Parathyroid adenoma (tissue), 2 donors: ENCODE measurements at regions not wholly inside any gene's neighbourhood (a gene's known extent, or its start where the extent isn't known, plus 50 kb on each side); places are given as distances from the start of the nearest gene placed in this dataset.

Experiments
- H2AFZ ChIP-seq: fragments of 300-600 bp; sonication (generic); one replicate; pipeline ENCODE4 v1.7.0; 2017; ENCODE audit warnings: antibody characterized with exemption, mild to moderate bottlenecking
- H3K27ac ChIP-seq: fragments of 300-600 bp; sonication (generic); one replicate; pipeline ENCODE4 v1.7.0; 2017
- H3K27me3 ChIP-seq: fragments of 300-600 bp; sonication (generic); one replicate; pipeline ENCODE4 v1.7.0; 2017; ENCODE audit warnings: low read length; ENCODE audit not compliant: control insufficient read depth, insufficient read depth
- H3K36me3 ChIP-seq: fragments of 300-600 bp; sonication (generic); one replicate; pipeline ENCODE4 v1.7.0; 2017; ENCODE audit warnings: low read length; ENCODE audit not compliant: control insufficient read depth, insufficient read depth
- H3K4me1 ChIP-seq: fragments of 300-600 bp; sonication (generic); one replicate; pipeline ENCODE4 v1.7.0; 2017; ENCODE audit warnings: control low read depth
- H3K4me2 ChIP-seq: fragments of 300-600 bp; sonication (generic); one replicate; pipeline ENCODE4 v1.7.0; 2017; ENCODE audit warnings: low read length
- H3K4me3 ChIP-seq: fragments of 300-600 bp; sonication (generic); one replicate; pipeline ENCODE4 v1.7.0; 2017; ENCODE audit warnings: low read depth, low read length
- H3K79me2 ChIP-seq: fragments of 300-600 bp; sonication (generic); one replicate; pipeline ENCODE4 v1.7.0; 2017; ENCODE audit warnings: control low read depth
- H3K9ac ChIP-seq: fragments of 300-600 bp; sonication (generic); one replicate; pipeline ENCODE4 v1.7.0; 2017; ENCODE audit warnings: mild to moderate bottlenecking
- H3K9me3 ChIP-seq: fragments of 300-600 bp; sonication (generic); one replicate; pipeline ENCODE4 v1.7.0; 2017; ENCODE audit warnings: low read length; ENCODE audit not compliant: control insufficient read depth
- CTCF ChIP-seq: fragments of 300-600 bp; sonication (generic); IDR thresholded peaks from one replicate; pipeline ENCODE4 v1.7.0; 2017; ENCODE audit warnings: antibody characterized with exemption, mild to moderate bottlenecking
- donor health status: primary hyperparathyroidism.

DNA sequence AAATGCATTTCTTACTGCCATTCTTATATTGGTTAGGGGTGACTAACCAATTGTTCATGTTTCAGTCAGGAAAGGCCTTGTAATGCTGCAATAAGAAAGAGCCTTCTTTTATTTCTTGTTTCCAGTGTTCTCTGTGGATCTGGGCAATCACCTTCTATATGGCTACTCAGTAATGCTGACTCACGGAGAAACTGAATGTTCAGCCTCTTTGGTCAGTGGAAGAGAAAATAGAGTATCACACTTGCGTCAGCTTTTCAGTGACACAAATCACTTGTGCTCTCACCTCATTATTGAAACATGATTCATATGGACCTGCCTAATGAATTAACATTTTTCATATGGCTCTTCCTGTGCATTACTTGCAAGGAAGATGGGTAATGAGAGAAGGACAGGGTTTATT is 243.9 kb upstream of the POT1 start:
- Histone ChIP-seq H3K27me3 (no peaks in the 10 kb centered on the region), H3K9me3 (no peaks in the 10 kb centered on the region)

GRCh38 chr7:125169088-125169487 is 239.5 kb upstream of the POT1 start:
- no peaks in the 10 kb centered on the region for H3K79me2 ChIP-seq
- no peaks in the 10 kb centered on the region for H3K4me1 ChIP-seq
- H2AFZ ChIP-seq: no peak overlapping the region
- H3K9ac ChIP-seq: no peak overlapping the region
- H3K36me3 ChIP-seq: no peaks in the 10 kb centered on the region
- no peaks in the 10 kb centered on the region for H3K9me3 ChIP-seq
- no peaks in the 10 kb centered on the region for H3K27me3 ChIP-seq
- no peak for TF ChIP-seq CTCF
- H3K27ac ChIP-seq: no peak overlapping the region
- no peak overlapping the region for H3K4me3 ChIP-seq
- H3K4me2 ChIP-seq: no peak overlapping the region

More for the DNA sequence above, 243.9 kb upstream of the POT1 start:
- no peaks in the 10 kb centered on the region for H3K79me2 ChIP-seq
- no peak overlapping the region for H2AFZ ChIP-seq
- TF ChIP-seq CTCF: no peak
- no peak overlapping the region for H3K9ac ChIP-seq
- H3K4me1 ChIP-seq: no peaks in the 10 kb centered on the region
- no peak overlapping the region for H3K4me3 ChIP-seq
- H3K27ac ChIP-seq: no peak overlapping the region
- H3K4me2 ChIP-seq: no peak overlapping the region
- no peaks in the 10 kb centered on the region for H3K36me3 ChIP-seq

DNA sequence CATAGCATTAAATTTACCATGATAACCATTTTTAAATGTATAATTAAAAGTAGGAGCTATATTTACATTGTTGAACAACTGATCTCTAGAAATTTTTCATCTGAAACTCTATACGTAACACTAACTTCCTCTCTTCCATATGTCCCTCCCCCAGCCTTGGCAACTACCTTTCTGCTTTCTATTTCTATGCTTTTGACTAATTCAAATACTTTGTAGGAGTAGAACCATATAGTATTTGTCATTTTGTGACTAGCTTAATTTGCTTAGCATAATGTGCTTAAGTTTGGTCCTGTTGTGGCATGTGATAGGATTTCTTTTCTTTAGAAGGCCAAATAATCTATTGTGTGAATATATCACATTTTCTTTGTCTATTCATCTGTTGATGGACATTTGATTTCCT is 225.3 kb upstream of the POT1 start:
- Histone ChIP-seq H3K4me3 (no peak overlapping the region), H3K4me2 (no peak overlapping the region), H2AFZ (no peak overlapping the region), H3K9me3 (no peaks in the 10 kb centered on the region), H3K79me2 (no peaks in the 10 kb centered on the region), H3K9ac (no peak overlapping the region), H3K36me3 (no peaks in the 10 kb centered on the region), H3K4me1 (no peaks in the 10 kb centered on the region), H3K27me3 (no peaks in the 10 kb centered on the region), H3K27ac (no peak overlapping the region)
- TF ChIP-seq CTCF: no peak

- no peak for TF ChIP-seq CTCF
- H3K27ac ChIP-seq: no peak overlapping the region
- H3K9ac ChIP-seq: no peak overlapping the region
- H2AFZ ChIP-seq: no peak overlapping the region
- no peak overlapping the region for H3K4me3 ChIP-seq
- no peaks in the 10 kb centered on the region for H3K27me3 ChIP-seq
- H3K4me1 ChIP-seq: no peaks in the 10 kb centered on the region
- no peaks in the 10 kb centered on the region for H3K79me2 ChIP-seq
- H3K36me3 ChIP-seq: no peaks in the 10 kb centered on the region
- H3K4me2 ChIP-seq: no peak overlapping the region
- H3K9me3 ChIP-seq: no peaks in the 10 kb centered on the region
These were observed 219.5 kb upstream of the POT1 start for GRCh38 chr7:125149151-125149550.

GRCh38 chr7:125147047-125147446 is 217.4 kb upstream of the POT1 start:
- no peak overlapping the region for H3K4me3 ChIP-seq
- H3K9me3 ChIP-seq: no peaks in the 10 kb centered on the region
- H3K36me3 ChIP-seq: no peaks in the 10 kb centered on the region
- H3K4me1 ChIP-seq: no peaks in the 10 kb centered on the region
- H2AFZ ChIP-seq: no peak overlapping the region
- no peaks in the 10 kb centered on the region for H3K27me3 ChIP-seq
- no peak overlapping the region for H3K9ac ChIP-seq
- no peak overlapping the region for H3K27ac ChIP-seq
- no peak overlapping the region for H3K4me2 ChIP-seq
- no peaks in the 10 kb centered on the region for H3K79me2 ChIP-seq
- TF ChIP-seq CTCF: no peak
